ENCODE measurements at regions not wholly inside any gene's neighbourhood (a gene's known extent, or its start where the extent isn't known, plus 50 kb on each side); places are given as distances from the start of the nearest gene placed in this dataset.

DNA sequence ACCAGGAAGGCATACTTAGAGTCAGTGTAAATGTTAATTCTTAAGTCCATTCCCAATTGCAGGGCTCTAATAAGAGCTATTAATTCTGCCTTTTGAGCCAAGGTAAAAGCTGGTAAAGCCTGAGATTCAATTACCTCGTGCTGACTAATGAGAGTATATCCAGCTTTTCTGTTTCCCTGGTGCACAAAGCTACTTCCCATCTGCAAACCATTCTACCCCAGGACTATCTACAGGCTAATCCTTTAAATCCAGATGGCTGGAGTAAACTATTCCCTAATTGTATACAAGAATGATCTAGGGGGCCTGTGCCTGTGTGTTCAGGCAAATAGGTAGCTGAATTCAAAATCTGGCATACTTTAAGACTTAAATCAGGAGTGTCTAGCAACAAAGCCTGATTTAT is 365.0 kb downstream of the GPM6A start:
- WGBS (ENCODE audit: missing lambda C conversion rate), result 50% methylated on average over 1 of the region's 1 CpG

GRCh38 chr4:175450446-175450845 is 361.6 kb downstream of the GPM6A start:
- POLR2A ChIA-PET, result no interaction called here
- no peaks in the 10 kb centered on the region for H3K9me3 ChIP-seq
- CTCF ChIA-PET, result no interaction called here
- TF ChIP-seq CHD4 (IDR thresholded peaks at IDR 0.05; ENCODE audit: borderline replicate concordance), result no peak
- no peak for TF ChIP-seq HEYL (CRISPR knock-in tag; IDR thresholded peaks at IDR 0.05)
- no peak for TF ChIP-seq RNF2 (IDR thresholded peaks at IDR 0.05; ENCODE audit: borderline replicate concordance, low read depth)
- no peak for TF ChIP-seq KDM5A (IDR thresholded peaks at IDR 0.05)
- no peak for TF ChIP-seq ZSCAN20 (CRISPR knock-in tag; IDR thresholded peaks at IDR 0.05)
- TF ChIP-seq RCOR1 (IDR thresholded peaks at IDR 0.05; ENCODE audit: low read depth, low read length), result no peak
- TF ChIP-seq RARB (CRISPR knock-in tag; IDR thresholded peaks at IDR 0.05), result no peak
- no peak for TF ChIP-seq ESRRA (IDR thresholded peaks at IDR 0.05; ENCODE audit: borderline replicate concordance, low read length)
- TF ChIP-seq, protein P1, sequence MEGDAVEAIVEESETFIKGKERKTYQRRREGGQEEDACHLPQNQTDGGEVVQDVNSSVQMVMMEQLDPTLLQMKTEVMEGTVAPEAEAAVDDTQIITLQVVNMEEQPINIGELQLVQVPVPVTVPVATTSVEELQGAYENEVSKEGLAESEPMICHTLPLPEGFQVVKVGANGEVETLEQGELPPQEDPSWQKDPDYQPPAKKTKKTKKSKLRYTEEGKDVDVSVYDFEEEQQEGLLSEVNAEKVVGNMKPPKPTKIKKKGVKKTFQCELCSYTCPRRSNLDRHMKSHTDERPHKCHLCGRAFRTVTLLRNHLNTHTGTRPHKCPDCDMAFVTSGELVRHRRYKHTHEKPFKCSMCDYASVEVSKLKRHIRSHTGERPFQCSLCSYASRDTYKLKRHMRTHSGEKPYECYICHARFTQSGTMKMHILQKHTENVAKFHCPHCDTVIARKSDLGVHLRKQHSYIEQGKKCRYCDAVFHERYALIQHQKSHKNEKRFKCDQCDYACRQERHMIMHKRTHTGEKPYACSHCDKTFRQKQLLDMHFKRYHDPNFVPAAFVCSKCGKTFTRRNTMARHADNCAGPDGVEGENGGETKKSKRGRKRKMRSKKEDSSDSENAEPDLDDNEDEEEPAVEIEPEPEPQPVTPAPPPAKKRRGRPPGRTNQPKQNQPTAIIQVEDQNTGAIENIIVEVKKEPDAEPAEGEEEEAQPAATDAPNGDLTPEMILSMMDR (IDR thresholded peaks at IDR 0.05), result no peak
- TF ChIP-seq ZFP36 (IDR thresholded peaks at IDR 0.05; ENCODE audit: borderline replicate concordance, partially characterized antibody), result no peak
- TF ChIP-seq RFX5 (IDR thresholded peaks at IDR 0.05), result no peak
- no peak overlapping the region for H3K4me2 ChIP-seq
- H3K4me3 ChIP-seq, result no peak overlapping the region
- ATAC-seq, result no peak
- no peaks in the 10 kb centered on the region for H3K4me1 ChIP-seq
- no peak overlapping the region for H3K27ac ChIP-seq
- DNase-seq (ENCODE audit: low read depth in 1 of 2, low spot score in 1 of 2), result no peak
- no peak for FAIRE-seq

More for the DNA sequence above, 365.0 kb downstream of the GPM6A start:
- ChIA-PET POLR2A (no interaction called here), CTCF (interaction anchor here (1.0 kb wide), 1 partner anchor 8 kb away, joined by 4 read pairs; no protein-coding TSS in a partner anchor)
- TF ChIP-seq MAX (IDR thresholded peaks at IDR 0.05) (no peak), EHMT2 (IDR thresholded peaks at IDR 0.05; ENCODE audit: low read depth) (no peak), PBX3 (IDR thresholded peaks at IDR 0.05) (no peak), EHF (CRISPR knock-in tag; IDR thresholded peaks at IDR 0.05) (no peak), SMC3 (IDR thresholded peaks at IDR 0.05) (no peak), NFE2L2 (conservative IDR thresholded peaks at IDR 0.05; ENCODE audit: low read length) (no peak), MAFK (IDR thresholded peaks at IDR 0.05; ENCODE audit: partially characterized antibody) (no peak), E2F6 (IDR thresholded peaks at IDR 0.05; ENCODE audit: borderline replicate concordance, low read depth) (no peak), FOXS1 (CRISPR knock-in tag; IDR thresholded peaks at IDR 0.05) (no peak), TFCP2L1 (CRISPR knock-in tag; IDR thresholded peaks at IDR 0.05) (no peak), HEYL (CRISPR knock-in tag; IDR thresholded peaks at IDR 0.05) (no peak)
- TF ChIP-seq, protein P1 (IDR thresholded peaks at IDR 0.05), result no peak
- Histone ChIP-seq H3K9me3 (no peaks in the 10 kb centered on the region), H3K27ac (no peak overlapping the region), H3K4me1 (no peaks in the 10 kb centered on the region), H3K4me3 (no peak overlapping the region), H3K4me2 (no peak overlapping the region)
- ATAC-seq, result no peak
- FAIRE-seq, result no peak
- DNase-seq (ENCODE audit: low read depth in 1 of 2, low spot score in 1 of 2), result no peak
